HepG2 (cell line): ENCODE measurements at regions not wholly inside any gene's neighbourhood (a gene's known extent, or its start where the extent isn't known, plus 50 kb on each side); places are given as distances from the start of the nearest gene placed in this dataset.

Experiments
- AHDC1 ChIP-seq: sonication (generic); formaldehyde crosslinking; IDR thresholded peaks from 2 replicates; pipeline ENCODE4 v1.5.1; 2020; ENCODE audit warnings: mild to moderate bottlenecking, missing genetic modification reagents, borderline replicate concordance
- DPF2 ChIP-seq: sonication (generic); formaldehyde crosslinking; IDR thresholded peaks from 2 replicates; pipeline ENCODE4 v1.4.0; 2020; ENCODE audit warnings: mild to moderate bottlenecking, low read depth, missing genetic modification reagents, borderline replicate concordance
- GFI1 ChIP-seq: sonication (generic); formaldehyde crosslinking; IDR thresholded peaks from 2 replicates; pipeline ENCODE4 v1.5.0; 2020; ENCODE audit warnings: missing genetic modification reagents, mild to moderate bottlenecking, borderline replicate concordance
- HNRNPK ChIP-seq: fragments of 200-400 bp; formaldehyde crosslinking; IDR thresholded peaks from 2 replicates; pipeline ENCODE4 v1.6.1; 2018; ENCODE audit warnings: low read length, low read depth, moderate library complexity, mild to moderate bottlenecking; ENCODE audit not compliant: poor library complexity, severe bottlenecking
- HOXA3 ChIP-seq: sonication (generic); formaldehyde crosslinking; IDR thresholded peaks from 2 replicates; pipeline ENCODE4 v1.5.0; 2020; ENCODE audit warnings: missing genetic modification reagents
- MATR3 ChIP-seq: sonication (generic); formaldehyde crosslinking; IDR thresholded peaks from 2 replicates; pipeline ENCODE4 v1.4.0; 2020; ENCODE audit warnings: missing genetic modification reagents
- MIXL1 ChIP-seq: IDR thresholded peaks from 2 replicates; pipeline ENCODE4 v1.6.1; 2016
- NCOA5 ChIP-seq: sonication (generic); formaldehyde crosslinking; IDR thresholded peaks from 2 replicates; pipeline ENCODE4 v1.4.0; 2020; ENCODE audit warnings: missing genetic modification reagents
- ZBTB40 ChIP-seq, 2 experiments: fragments of 450-650 bp in 1 of 2; sonication (generic) in 1 of 2; formaldehyde crosslinking in 1 of 2; IDR thresholded peaks; 2 replicates each; pipeline versions ENCODE4 v1.6.1 to v1.8.0; 2016 to 2022; ENCODE audit warnings: antibody characterized with exemption in 1 of 2, mild to moderate bottlenecking in 1 of 2, missing genetic modification reagents in 1 of 2
- ZNF292 ChIP-seq: sonication (generic); formaldehyde crosslinking; IDR thresholded peaks from 2 replicates; pipeline ENCODE4 v1.8.1; 2022; ENCODE audit warnings: mild to moderate bottlenecking, low read depth, missing genetic modification reagents, borderline replicate concordance
- ZNF503 ChIP-seq: sonication (generic); formaldehyde crosslinking; IDR thresholded peaks from 2 replicates; pipeline ENCODE4 v1.4.0; 2020; ENCODE audit warnings: missing genetic modification reagents
- ZNF549 ChIP-seq: sonication (generic); formaldehyde crosslinking; IDR thresholded peaks from 2 replicates; pipeline ENCODE4 v1.5.0; 2020; ENCODE audit warnings: missing genetic modification reagents

- TF ChIP-seq ZBTB40 (IDR thresholded peaks at IDR 0.05) (no peak), ZBTB40 (CRISPR knock-in tag; IDR thresholded peaks at IDR 0.05) (no peak), ZNF503 (CRISPR knock-in tag) (0 out of 2 replicates have a peak, but pooled peaks have one; percentile 34), AHDC1 (peak; percentile 83; the same call in 1 of the 2 replicates), DPF2 (CRISPR knock-in tag) (no peak), MATR3 (CRISPR knock-in tag) (no peak), HOXA3 (CRISPR knock-in tag) (no peak), ZNF292 (no peak), HNRNPK (no peak), GFI1 (no peak), MIXL1 (CRISPR knock-in tag) (peak; percentile 21; the same call in 1 of the 2 replicates), ZNF549 (CRISPR knock-in tag) (no peak), NCOA5 (CRISPR knock-in tag) (no peak)
These were observed 467.1 kb downstream of the LMO4 start (continued) for GRCh38 chr1:87795615-87796337.
